A549 (cell line): ENCODE measurements at regions not wholly inside any gene's neighbourhood (a gene's known extent, or its start where the extent isn't known, plus 50 kb on each side); places are given as distances from the start of the nearest gene placed in this dataset.

Experiments used
- ATAC-seq, 2 experiments: fragments of 200-7000 bp in 1 of 2; fragments of >200 bp in 1 of 2; cut with Nextera tagmentation in 1 of 2; cut with Tn5 transposase in 1 of 2; 3 replicates each; pipeline versions ENCODE4 v1.8.0 to v1.9.1; 2018 to 2020; ENCODE audit warnings: mild to moderate bottlenecking in 1 of 2, moderate library complexity in 1 of 2
- CTCF ChIA-PET: fragments of 300-600 bp; sonication (Branson Sonifier 250); formaldehyde crosslinking; extraction: SDS; loops from one replicate; lab custom pipeline; 2021; ENCODE audit warnings: antibody characterized with exemption, inconsistent platforms; lab: Yijun Ruan, JAX
- POLR2A ChIA-PET: fragments of 350-600 bp; formaldehyde crosslinking; extraction: SDS; loops from one replicate; lab custom pipeline; 2021; ENCODE audit warnings: antibody characterized with exemption, inconsistent platforms; lab: Yijun Ruan, JAX
- DNase-seq, 2 experiments: peaks; one replicate each; pipeline versions ENCODE4 v3.0.0 to v3.0.0-alpha.2; 2011 to 2016; ENCODE audit warnings: low read depth in 1 of 2, low spot score in 1 of 2
- FAIRE-seq: peaks from 2 replicates; lab custom pipeline; 2011; peaks lifted over from hg19 to GRCh38; lab: Jason Lieb, UNC
- H3K27ac ChIP-seq, 2 experiments: fragments of >200 bp; sonication (Bioruptor Twin); formaldehyde crosslinking; 3 replicates each; pipeline ENCODE4 v1.5.1; 2016 to 2017
- H3K4me1 ChIP-seq: fragments of >200 bp; sonication (Bioruptor Twin); formaldehyde crosslinking; 3 replicates; pipeline ENCODE4 v1.6.1; 2016
- H3K4me2 ChIP-seq: fragments of >200 bp; sonication (Bioruptor Twin); formaldehyde crosslinking; 3 replicates; pipeline ENCODE4 v1.6.1; 2016
- H3K4me3 ChIP-seq: fragments of >200 bp; sonication (Bioruptor Twin); formaldehyde crosslinking; 3 replicates; pipeline ENCODE4 v1.5.1; 2016
- H3K9me3 ChIP-seq: fragments of >200 bp; sonication (Bioruptor Twin); formaldehyde crosslinking; 3 replicates; pipeline ENCODE4 v1.6.1; 2016
- BCL3 ChIP-seq: fragments of >200 bp; sonication (Bioruptor Twin); formaldehyde crosslinking; IDR thresholded peaks from 3 replicates; pipeline ENCODE4 v1.6.1; 2016
- BHLHE40 ChIP-seq: IDR thresholded peaks from 2 replicates; pipeline ENCODE4 v1.6.1; 2012; ENCODE audit warnings: low read depth, low read length, inconsistent platforms
- CBX8 ChIP-seq: fragments of 200-600 bp; sonication (generic); IDR thresholded peaks from 2 replicates; pipeline ENCODE4 v1.6.1; 2016
- CEBPB ChIP-seq, 2 experiments: fragments of >200 bp in 1 of 2; sonication (Bioruptor Twin) in 1 of 2; formaldehyde crosslinking in 1 of 2; IDR thresholded peaks; 2 replicates each; pipeline ENCODE4 v1.6.1; 2012 to 2016
- HEYL ChIP-seq: fragments of 250-450 bp; sonication (Bioruptor Pico); IDR thresholded peaks from 2 replicates; pipeline ENCODE4 v1.8.0; 2021; ENCODE audit warnings: mild to moderate bottlenecking, moderate library complexity
- HOXA7 ChIP-seq: fragments of 250-450 bp; sonication (Bioruptor Pico); IDR thresholded peaks from 2 replicates; pipeline ENCODE4 v1.5.0; 2020; ENCODE audit warnings: mild to moderate bottlenecking, moderate library complexity
- HOXB13 ChIP-seq: fragments of 250-450 bp; sonication (Bioruptor Pico); IDR thresholded peaks from 2 replicates; pipeline ENCODE4 v1.5.0; 2020; ENCODE audit warnings: low read depth, mild to moderate bottlenecking, moderate library complexity
- HOXB5 ChIP-seq: fragments of 250-450 bp; sonication (Bioruptor Pico); IDR thresholded peaks from 2 replicates; pipeline ENCODE4 v1.5.0; 2020; ENCODE audit warnings: mild to moderate bottlenecking, moderate library complexity
- JUNB ChIP-seq: fragments of >200 bp; sonication (Bioruptor Twin); formaldehyde crosslinking; IDR thresholded peaks from 2 replicates; pipeline ENCODE4 v1.6.1; 2016
- KDM1A ChIP-seq: fragments of 200-600 bp; sonication (generic); IDR thresholded peaks from 2 replicates; pipeline ENCODE4 v1.6.1; 2016; ENCODE audit warnings: low read depth, mild to moderate bottlenecking
- MAFK ChIP-seq: fragments of 450-650 bp; IDR thresholded peaks from 2 replicates; pipeline ENCODE4 v1.6.1; 2014; ENCODE audit not compliant: partially characterized antibody
- MAX ChIP-seq: IDR thresholded peaks from 2 replicates; pipeline ENCODE4 v1.6.1; 2012
- MAZ ChIP-seq: fragments of 150-350 bp; IDR thresholded peaks from 2 replicates; pipeline ENCODE4 v1.6.1; 2014; ENCODE audit warnings: antibody characterized with exemption, low read depth, low read length, borderline replicate concordance
- NFE2L2 ChIP-seq: fragments of 150-350 bp; conservative IDR thresholded peaks from 2 replicates; pipeline ENCODE4 v1.6.1; 2014; ENCODE audit warnings: low read length
- POLR2A ChIP-seq: IDR thresholded peaks from 2 replicates; pipeline ENCODE4 v1.6.1; 2012; ENCODE audit warnings: mild to moderate bottlenecking, low read length
- RARB ChIP-seq: fragments of 250-450 bp; sonication (Bioruptor Pico); IDR thresholded peaks from 2 replicates; pipeline ENCODE4 v1.8.0; 2021; ENCODE audit warnings: mild to moderate bottlenecking, moderate library complexity
- RNF2 ChIP-seq: fragments of 200-600 bp; sonication (generic); IDR thresholded peaks from 2 replicates; pipeline ENCODE4 v1.6.1; 2016; ENCODE audit warnings: low read depth, mild to moderate bottlenecking, antibody characterized with exemption, moderate library complexity, borderline replicate concordance
- TP53 ChIP-seq: fragments of 250-450 bp; sonication (Bioruptor Pico); IDR thresholded peaks from 2 replicates; pipeline ENCODE4 v1.5.0; 2021; ENCODE audit warnings: mild to moderate bottlenecking, moderate library complexity
- USF2 ChIP-seq: fragments of 450-650 bp; IDR thresholded peaks from 2 replicates; pipeline ENCODE4 v1.6.1; 2014; ENCODE audit warnings: antibody characterized with exemption
- WGBS: methylation state at CpG from one replicate; pipeline ENCODE4 v1.1.6; 2017; ENCODE audit errors: missing lambda C conversion rate; 5-methylcytosine and 5-hydroxymethylcytosine counted together
- TF ChIP-seq, protein P1 (sequence below): fragments of >200 bp; sonication (Bioruptor Twin); formaldehyde crosslinking; IDR thresholded peaks from 3 replicates; pipeline ENCODE4 v1.5.1; 2016
- TF ChIP-seq, protein P2 (sequence below): IDR thresholded peaks from 2 replicates; pipeline ENCODE4 v1.6.1; 2012; ENCODE audit warnings: low read depth, borderline replicate concordance
- TF ChIP-seq, protein P3 (sequence below): fragments of 200-600 bp; sonication (generic); IDR thresholded peaks from 2 replicates; pipeline ENCODE4 v1.6.1; 2016; ENCODE audit warnings: antibody characterized with exemption, mild to moderate bottlenecking, moderate library complexity

DNA sequence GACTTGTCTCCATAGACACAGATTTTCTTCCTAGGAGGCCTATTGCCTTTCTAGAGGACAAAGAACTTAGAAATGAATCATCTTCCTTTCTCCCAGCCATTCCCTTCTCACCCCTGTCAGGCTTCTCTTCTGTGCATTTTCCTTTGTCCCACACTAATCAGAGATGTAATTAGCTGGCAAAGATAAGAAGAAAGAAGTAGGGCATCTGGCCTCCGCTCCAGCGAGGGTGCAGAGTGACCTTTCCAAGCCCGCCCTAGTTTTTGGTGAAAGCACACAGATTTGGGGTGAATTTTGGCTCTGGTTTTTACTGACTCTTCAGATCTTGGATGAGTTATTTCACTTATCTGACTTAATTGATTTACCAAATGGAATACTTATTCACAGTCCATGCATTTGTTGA lies 626.5 kb downstream of the ZEB2 start:
- FAIRE-seq: no peak
- Histone ChIP-seq H3K9me3 (no peaks in the 10 kb centered on the region), H3K4me1 (no peaks in the 10 kb centered on the region), H3K4me3 (no peak overlapping the region), H3K4me2 (no peak overlapping the region), H3K27ac (no peak overlapping the region)
- WGBS: 63% methylated on average over 3 of the region's 3 CpGs
- TF ChIP-seq BHLHE40: no peak
- no peak for TF ChIP-seq TP53 (CRISPR knock-in tag)
- TF ChIP-seq HEYL: no peak
- TF ChIP-seq RARB (CRISPR knock-in tag): no peak
- TF ChIP-seq POLR2A: no peak
- TF ChIP-seq JUNB: no peak
- TF ChIP-seq HOXA7 (CRISPR knock-in tag): no peak
- no peak for TF ChIP-seq HOXB5 (CRISPR knock-in tag)
- no peak for TF ChIP-seq MAFK
- TF ChIP-seq BCL3: no peak
- TF ChIP-seq, protein P1, sequence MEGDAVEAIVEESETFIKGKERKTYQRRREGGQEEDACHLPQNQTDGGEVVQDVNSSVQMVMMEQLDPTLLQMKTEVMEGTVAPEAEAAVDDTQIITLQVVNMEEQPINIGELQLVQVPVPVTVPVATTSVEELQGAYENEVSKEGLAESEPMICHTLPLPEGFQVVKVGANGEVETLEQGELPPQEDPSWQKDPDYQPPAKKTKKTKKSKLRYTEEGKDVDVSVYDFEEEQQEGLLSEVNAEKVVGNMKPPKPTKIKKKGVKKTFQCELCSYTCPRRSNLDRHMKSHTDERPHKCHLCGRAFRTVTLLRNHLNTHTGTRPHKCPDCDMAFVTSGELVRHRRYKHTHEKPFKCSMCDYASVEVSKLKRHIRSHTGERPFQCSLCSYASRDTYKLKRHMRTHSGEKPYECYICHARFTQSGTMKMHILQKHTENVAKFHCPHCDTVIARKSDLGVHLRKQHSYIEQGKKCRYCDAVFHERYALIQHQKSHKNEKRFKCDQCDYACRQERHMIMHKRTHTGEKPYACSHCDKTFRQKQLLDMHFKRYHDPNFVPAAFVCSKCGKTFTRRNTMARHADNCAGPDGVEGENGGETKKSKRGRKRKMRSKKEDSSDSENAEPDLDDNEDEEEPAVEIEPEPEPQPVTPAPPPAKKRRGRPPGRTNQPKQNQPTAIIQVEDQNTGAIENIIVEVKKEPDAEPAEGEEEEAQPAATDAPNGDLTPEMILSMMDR: no peak
- TF ChIP-seq RNF2: no peak
- no peak for TF ChIP-seq CBX8
- no peak for TF ChIP-seq MAZ
- no peak for TF ChIP-seq USF2
- no peak for TF ChIP-seq KDM1A
- no peak for TF ChIP-seq MAX
- TF ChIP-seq, protein P2, sequence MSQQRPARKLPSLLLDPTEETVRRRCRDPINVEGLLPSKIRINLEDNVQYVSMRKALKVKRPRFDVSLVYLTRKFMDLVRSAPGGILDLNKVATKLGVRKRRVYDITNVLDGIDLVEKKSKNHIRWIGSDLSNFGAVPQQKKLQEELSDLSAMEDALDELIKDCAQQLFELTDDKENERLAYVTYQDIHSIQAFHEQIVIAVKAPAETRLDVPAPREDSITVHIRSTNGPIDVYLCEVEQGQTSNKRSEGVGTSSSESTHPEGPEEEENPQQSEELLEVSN: no peak
- TF ChIP-seq CEBPB (IDR thresholded peaks at IDR 0.05): no peak
- DNase-seq: no peak
- no peak for ATAC-seq
- ChIA-PET CTCF (no interaction called here), POLR2A (no interaction called here)

- Histone ChIP-seq H3K27ac (no peak overlapping the region), H3K4me2 (no peak overlapping the region), H3K4me1 (no peaks in the 10 kb centered on the region), H3K4me3 (no peak overlapping the region), H3K9me3 (no peaks in the 10 kb centered on the region)
- POLR2A ChIA-PET: no interaction called here
- WGBS: 76% methylated on average over 7 of the region's 7 CpGs
- FAIRE-seq: no peak
- no peak for TF ChIP-seq KDM1A
- no peak for TF ChIP-seq CEBPB (IDR thresholded peaks at IDR 0.05)
- TF ChIP-seq HOXB13 (CRISPR knock-in tag): no peak
- no peak for TF ChIP-seq NFE2L2
- no peak for DNase-seq
- ATAC-seq: no peak
- CTCF ChIA-PET: no interaction called here
Observed at GRCh38 chr2:143891879-143892308, 628.0 kb downstream of the ZEB2 start.

- no peak overlapping the region for H3K27ac ChIP-seq
- FAIRE-seq: no peak
- no peak for TF ChIP-seq HEYL
- TF ChIP-seq, protein P3, sequence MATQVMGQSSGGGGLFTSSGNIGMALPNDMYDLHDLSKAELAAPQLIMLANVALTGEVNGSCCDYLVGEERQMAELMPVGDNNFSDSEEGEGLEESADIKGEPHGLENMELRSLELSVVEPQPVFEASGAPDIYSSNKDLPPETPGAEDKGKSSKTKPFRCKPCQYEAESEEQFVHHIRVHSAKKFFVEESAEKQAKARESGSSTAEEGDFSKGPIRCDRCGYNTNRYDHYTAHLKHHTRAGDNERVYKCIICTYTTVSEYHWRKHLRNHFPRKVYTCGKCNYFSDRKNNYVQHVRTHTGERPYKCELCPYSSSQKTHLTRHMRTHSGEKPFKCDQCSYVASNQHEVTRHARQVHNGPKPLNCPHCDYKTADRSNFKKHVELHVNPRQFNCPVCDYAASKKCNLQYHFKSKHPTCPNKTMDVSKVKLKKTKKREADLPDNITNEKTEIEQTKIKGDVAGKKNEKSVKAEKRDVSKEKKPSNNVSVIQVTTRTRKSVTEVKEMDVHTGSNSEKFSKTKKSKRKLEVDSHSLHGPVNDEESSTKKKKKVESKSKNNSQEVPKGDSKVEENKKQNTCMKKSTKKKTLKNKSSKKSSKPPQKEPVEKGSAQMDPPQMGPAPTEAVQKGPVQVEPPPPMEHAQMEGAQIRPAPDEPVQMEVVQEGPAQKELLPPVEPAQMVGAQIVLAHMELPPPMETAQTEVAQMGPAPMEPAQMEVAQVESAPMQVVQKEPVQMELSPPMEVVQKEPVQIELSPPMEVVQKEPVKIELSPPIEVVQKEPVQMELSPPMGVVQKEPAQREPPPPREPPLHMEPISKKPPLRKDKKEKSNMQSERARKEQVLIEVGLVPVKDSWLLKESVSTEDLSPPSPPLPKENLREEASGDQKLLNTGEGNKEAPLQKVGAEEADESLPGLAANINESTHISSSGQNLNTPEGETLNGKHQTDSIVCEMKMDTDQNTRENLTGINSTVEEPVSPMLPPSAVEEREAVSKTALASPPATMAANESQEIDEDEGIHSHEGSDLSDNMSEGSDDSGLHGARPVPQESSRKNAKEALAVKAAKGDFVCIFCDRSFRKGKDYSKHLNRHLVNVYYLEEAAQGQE: 0 out of 2 replicates have a peak, but pooled peaks have one; percentile 19
- ATAC-seq: no peak
- CTCF ChIA-PET: no interaction called here
- H3K4me2 ChIP-seq: no peak overlapping the region
- no peaks in the 10 kb centered on the region for H3K9me3 ChIP-seq
- DNase-seq: no peak
- POLR2A ChIA-PET: no interaction called here
- WGBS: 69% methylated on average over 3 of the region's 3 CpGs
- H3K4me1 ChIP-seq: no peaks in the 10 kb centered on the region
- H3K4me3 ChIP-seq: no peak overlapping the region
Observed at GRCh38 chr2:143890798-143891197, 629.1 kb downstream of the ZEB2 start.
